ENCODE measurements at regions not wholly inside any gene's neighbourhood (a gene's known extent, or its start where the extent isn't known, plus 50 kb on each side); places are given as distances from the start of the nearest gene placed in this dataset.

- TF ChIP-seq REST (IDR thresholded peaks at IDR 0.05) (no peak), CTCF (IDR thresholded peaks at IDR 0.05; ENCODE audit: low read depth, low read length, missing input control) (no peak), ZBTB33 (IDR thresholded peaks at IDR 0.05) (no peak), TAF1 (conservative IDR thresholded peaks at IDR 0.05) (no peak), RAD21 (IDR thresholded peaks at IDR 0.05) (no peak), JUND (IDR thresholded peaks at IDR 0.05) (no peak), HNF4A (conservative IDR thresholded peaks at IDR 0.05) (no peak), RXRA (IDR thresholded peaks at IDR 0.05) (no peak), GABPA (IDR thresholded peaks at IDR 0.05 in 1 of 2, conservative IDR thresholded peaks at IDR 0.05 in 1 of 2) (no peak), ATF3 (IDR thresholded peaks at IDR 0.05) (no peak), FOXA1 (IDR thresholded peaks at IDR 0.05) (no peak), YY1 (IDR thresholded peaks at IDR 0.05) (no peak)
Measured at GRCh38 chr18:67362906-67363305, 153.6 kb downstream of the DSEL start.

Data from liver (tissue), 3 donors.